ENCODE measurements at regions not wholly inside any gene's neighbourhood (a gene's known extent, or its start where the extent isn't known, plus 50 kb on each side); places are given as distances from the start of the nearest gene placed in this dataset.

GRCh38 chr6:6736791-6737654, 148.5 kb downstream of the LY86 start:
- no peak for TF ChIP-seq POLR2A (IDR thresholded peaks at IDR 0.05; ENCODE audit: low read depth, low read length)
- TF ChIP-seq TAF1 (IDR thresholded peaks at IDR 0.05; ENCODE audit: borderline replicate concordance, low read depth, low read length), result no peak
- no peak for TF ChIP-seq POLR2AphosphoS5 (IDR thresholded peaks at IDR 0.05; ENCODE audit: low read depth, low read length)

All from GM12892 (cell line).